Epidermal melanocyte (primary cell): ENCODE measurements at regions not wholly inside any gene's neighbourhood (a gene's known extent, or its start where the extent isn't known, plus 50 kb on each side); places are given as distances from the start of the nearest gene placed in this dataset.

ENCODE experiments used
- DNase-seq: peaks from one replicate; pipeline ENCODE4 v3.0.0; 2011; ENCODE audit warnings: low spot score; ENCODE audit not compliant: insufficient read length

DNA sequence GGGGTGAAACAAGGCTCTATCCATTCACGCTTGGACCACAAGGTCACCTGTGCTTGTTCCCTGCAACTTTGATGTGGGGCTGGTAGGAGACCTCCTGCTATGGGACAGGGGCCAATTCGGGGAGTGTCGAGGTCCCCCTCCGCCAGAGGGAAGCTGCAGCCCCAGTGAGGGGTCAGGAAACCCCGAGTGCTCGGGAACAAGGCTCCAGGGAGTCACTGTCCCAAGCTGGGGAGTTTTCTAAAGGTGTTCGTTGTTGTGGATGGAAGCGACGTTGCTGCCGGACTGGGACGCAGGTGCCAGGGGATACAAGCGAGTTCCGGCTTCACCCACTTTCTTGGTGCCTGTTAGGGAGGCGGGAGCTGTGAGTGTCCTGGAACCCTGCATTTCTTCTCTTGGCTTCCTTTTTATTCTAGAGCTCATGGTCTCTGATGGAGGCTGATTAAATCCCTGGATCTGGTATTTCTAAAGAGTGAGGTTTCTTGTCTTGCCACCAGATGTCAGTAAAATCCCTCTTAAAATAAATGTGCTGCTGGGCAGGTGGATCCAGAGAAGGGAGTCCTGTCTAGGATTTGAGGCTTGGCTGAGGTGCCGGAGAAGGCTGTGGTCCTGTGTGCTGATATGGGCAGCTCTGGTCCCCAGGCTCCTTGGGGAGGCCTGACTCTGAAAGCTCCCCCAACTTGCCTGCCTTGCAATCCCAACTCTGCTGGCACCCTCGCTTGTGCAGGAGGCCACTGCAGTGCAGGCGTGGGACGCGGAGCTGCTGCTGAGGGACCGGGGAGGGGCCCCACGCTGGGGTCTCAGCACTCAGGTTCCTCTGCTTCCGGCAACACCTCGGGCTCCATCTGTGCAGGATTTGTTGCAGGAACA is 153.9 kb downstream of the TEX29 start:
- peak; percentile 79 for DNase-seq

DNA sequence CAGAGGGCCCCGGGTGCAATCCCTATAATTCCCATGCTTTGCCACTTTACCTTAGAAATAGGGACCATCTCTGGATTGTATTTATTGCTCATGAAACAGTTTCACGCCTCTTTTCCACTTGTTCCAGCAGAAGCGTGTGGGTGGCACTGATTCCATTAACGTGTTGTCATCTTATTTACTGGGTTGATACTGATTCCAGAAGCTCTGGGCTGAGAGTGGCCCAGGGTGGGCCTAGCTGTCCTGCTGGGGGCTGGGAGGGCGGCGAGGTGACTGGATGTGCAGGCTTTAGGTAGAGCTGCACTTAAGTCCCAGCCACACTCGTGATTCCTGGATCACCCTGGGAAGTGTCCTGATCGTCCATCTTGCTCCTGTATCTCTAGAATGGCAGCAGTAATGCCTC is 155.0 kb downstream of the TEX29 start:
- DNase-seq = no peak

DNA sequence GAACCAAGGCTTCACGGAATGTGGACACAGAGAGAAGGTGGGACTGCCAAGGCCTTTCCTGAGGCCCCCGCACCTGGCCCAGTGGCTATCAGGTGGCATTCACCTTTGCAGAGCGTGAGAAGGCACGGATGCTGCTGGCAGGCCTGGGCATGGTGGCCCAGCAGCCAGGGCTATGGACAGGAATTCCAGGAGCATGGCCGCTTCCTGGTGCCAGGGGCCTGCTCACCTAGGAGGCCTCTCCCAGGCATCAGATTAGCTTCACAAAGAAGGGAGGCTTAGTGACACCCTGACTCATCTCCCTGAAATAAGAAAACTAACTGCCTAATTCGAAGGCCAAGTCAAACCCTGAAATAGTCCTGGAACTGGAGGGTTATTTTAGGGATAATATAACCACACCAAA is 155.8 kb downstream of the TEX29 start:
- no peak for DNase-seq

DNA sequence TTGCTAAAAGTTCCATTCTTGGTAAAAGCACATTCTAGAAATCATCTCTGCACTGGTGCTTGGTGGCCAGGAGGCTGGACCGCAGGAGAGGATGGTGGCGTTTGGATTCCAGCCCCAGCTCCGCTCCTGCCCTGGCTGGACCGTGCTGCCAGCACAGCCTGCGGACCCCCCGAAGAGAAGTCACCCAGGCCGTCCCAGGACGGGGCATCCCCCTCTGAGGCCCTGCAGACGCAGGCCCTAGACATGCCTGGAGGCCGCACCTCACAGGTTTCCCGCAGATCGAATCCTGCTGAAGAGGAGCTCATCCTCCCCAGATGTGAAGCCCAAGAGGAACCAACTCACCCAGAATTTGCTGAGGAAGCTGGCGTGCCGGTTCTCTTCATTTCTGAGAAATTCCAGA is 159.0 kb downstream of the TEX29 start:
- no peak for DNase-seq

DNA sequence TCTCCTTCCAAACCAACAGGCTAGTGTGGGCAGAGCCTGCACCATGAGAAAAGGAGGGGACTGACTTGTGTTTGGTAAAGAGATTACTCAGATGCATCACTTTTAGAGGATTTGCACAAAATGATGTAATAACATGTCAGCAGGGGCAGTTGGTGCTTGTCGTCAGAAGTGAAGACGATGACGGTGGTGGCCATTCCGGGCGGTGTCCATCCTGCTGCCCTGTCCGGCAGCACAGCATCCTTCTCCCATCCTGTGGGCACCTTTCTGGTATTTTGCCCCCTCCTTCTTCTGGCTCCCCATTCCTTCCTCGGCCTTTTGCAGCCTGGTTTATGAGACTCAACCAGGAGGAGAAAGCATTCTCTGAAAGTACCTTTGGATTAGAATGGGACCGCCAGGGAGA is 160.1 kb downstream of the TEX29 start:
- no peak for DNase-seq

DNA sequence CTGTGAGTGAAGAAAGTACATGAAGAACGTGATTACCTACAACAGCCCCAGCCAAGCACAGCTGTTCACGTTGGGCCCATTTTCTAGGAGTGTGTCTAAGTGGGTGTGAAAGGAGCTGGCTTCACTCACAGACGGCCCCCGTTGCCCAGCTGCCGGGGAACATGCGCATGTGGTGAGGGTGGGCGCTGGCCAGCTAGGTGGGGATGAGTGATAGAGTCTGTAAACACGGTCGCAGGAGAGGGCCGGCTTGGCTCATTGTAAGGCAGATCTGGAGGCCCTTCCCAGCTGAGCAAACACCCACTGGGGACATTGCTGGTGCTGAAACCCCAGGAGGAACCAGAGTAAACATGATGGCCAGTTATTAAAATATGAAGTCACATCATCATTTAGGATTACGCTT is 160.5 kb downstream of the TEX29 start:
- DNase-seq = no peak

DNA sequence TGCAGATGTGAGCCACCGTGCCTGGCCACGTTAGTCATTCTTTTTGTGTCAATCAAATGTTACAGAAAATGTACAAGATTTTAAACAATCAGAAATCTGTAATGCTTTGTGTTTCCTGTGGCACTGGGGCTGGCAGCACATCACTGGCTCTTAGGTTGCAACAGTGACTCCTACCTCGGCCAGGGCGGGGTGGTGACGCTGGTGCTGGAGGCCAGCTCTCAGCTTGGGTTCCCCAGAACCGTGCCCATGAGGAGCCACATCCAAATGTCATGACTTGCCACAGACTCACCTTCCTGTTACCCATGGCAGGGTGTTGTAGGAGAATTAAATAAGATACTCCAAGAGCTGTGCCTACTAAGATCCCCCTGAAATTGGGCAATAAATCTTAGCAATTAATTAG is 161.7 kb downstream of the TEX29 start:
- DNase-seq = no peak

DNA sequence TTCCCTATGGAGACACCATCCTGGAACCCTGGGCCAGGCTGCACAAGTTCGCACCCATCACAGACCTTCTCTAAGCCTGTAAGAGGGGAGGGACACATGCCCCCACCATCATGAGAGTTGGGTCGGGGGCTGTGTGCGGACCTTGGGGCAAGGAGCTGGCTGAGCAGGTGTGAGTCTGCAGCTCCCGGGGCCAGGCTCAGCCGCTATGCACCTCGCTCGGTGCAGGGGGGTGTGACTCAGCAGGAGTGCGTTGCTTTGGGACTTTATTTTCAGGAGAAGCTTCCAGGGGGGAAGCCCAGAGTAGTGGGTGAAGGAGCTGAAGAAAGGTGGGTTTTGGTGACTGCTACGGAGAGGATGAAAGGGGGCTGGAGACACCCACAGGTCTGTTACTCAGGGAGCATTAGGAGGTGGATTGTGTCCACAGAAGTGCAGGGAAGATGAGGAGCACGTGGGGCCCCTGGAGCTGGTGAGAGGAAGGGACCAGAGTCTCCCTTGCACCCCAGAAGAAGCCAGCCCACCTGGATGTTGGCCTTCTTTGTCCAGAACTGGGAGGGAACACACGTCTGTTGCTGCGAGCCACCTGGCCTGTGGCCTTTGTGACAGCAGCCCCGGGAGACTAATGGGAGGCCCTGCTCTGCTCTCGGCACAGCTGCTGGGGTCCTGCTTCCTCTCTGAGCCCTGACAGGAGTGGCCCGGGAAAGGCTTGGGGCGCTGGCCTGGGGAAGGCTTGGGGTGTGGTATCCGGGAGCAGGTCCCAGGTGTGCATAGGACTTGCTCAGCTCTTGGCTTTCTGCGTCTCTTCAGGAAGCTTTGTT is 162.6 kb downstream of the TEX29 start:
- no peak for DNase-seq

DNA sequence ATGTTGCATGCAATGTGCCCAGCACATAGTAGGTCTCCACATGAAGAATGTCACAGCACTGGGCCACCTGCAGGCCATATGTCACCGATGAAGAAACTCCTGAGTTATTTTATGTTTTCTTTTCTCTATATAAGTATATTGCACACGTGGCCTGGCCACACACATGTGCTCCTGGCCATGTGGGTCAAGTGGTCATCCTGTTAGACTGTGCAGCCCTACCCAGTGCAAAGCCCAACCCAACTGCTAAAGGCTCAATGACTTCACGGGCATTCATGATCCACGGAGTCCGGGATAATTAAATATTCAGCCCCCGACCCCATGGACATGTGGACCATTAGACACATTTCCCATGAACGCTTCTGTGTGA is 163.2 kb downstream of the TEX29 start:
- no peak for DNase-seq

DNA sequence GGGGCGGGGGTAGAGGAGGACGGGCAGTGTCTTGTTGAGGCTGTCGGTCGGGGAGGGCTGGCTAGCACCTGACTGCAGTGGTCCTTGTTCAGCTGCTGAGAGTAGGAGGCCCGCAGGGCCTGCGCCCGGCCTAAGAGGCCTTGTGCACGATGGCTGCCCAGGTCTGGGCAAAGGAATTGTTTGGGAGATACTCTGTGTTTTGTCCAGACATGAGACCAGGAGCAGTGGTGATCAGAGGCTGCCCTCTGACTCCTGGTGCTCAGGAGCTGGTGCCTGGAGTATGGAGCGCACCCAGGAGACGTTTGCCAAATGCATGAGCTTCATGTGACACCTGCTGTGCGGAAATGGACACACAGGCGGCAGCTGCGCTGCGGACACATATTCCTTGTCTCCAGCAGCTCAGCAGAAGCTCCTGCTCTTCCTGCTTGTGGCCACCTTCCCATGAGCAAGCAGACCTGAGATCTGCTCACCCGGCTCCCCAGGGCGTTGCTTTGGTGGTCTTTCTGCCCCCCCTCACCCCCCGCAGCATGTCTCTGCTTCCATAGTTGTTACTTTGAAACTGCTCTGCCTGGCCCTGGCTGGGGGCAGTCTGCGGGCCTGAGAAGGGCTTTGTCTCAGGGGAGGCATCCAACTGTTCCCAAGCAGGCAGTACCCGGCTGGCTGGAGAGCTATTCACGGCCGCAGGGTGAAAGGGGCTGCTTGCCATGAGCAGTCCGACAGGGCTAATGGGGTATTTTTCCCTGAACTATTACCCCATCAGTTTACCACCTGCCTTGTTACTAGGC is 163.9 kb downstream of the TEX29 start:
- DNase-seq = no peak

DNA sequence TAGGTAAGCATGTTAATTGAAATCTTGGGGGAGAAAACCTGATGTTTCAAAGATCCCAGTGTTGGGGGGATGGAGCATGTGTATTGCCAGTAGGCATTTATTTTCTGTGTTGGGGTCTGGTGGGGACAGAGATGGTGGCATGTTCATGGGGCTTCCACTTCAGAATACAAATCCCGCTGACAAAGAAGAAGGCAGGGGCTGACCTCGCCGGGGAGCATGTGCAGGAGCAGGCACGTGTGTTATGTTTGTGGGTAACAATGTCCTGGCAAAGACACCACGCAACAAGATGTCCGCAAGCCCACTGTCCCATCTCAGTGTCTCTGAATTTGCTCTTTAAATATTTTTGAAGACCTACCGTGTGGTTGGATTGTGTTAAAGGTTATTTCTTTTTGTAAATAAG is 164.5 kb downstream of the TEX29 start:
- no peak for DNase-seq

DNA sequence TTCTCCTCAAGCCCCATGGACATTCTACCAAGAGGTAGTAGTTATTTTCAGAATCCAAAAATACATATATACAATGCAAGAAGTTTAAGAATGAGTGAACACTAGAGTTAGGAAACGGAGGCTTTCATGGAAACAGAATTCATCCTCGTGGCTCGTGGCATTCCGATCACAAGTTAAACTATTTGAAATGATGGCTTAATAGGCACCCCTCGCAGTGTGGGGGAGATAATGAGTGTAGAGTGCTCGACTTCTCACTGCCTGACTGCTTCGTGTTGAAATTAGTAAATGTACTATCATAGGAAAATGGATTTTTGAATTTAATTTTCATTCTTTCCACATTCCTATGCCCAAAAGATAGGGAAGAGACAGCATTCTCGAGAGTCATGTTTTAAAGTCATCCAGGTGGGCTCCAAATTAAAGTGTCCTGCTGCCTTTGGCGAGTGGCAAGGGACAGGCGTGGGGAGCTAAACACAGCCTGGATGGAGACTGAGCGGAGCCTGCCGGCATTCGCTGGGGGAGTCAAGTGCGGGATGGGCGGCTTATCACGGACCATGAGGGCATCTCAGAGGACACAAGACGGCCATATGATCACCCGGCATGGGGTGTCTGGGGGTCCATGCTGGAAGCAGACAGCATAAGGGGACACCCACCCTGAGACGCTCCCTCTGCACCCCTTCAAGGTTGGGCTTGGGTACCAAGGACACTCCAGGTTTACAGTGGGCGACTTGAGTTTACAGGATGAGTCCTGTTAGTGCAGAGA is 165.2 kb downstream of the TEX29 start:
- no peak for DNase-seq

DNA sequence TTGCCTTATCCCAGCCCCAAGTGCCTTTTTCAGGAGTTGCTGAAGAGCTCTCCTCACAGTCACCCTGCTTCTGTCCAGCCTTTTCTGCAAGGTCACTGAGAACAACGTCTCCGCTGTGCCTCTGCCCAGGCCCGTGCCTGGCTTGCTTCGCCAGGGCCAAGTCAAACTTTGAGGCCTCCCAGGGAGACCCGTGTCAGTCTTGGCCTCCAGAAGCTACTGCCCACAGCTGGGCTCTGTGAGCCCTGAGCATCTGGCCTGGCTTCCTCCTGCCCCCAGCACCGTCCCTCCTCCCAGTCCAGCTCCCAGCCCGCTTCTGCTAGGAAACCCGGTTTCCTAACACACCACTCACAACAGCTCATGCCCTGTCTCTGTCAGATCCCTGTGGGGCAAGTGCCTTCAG is 165.9 kb downstream of the TEX29 start:
- no peak for DNase-seq

DNA sequence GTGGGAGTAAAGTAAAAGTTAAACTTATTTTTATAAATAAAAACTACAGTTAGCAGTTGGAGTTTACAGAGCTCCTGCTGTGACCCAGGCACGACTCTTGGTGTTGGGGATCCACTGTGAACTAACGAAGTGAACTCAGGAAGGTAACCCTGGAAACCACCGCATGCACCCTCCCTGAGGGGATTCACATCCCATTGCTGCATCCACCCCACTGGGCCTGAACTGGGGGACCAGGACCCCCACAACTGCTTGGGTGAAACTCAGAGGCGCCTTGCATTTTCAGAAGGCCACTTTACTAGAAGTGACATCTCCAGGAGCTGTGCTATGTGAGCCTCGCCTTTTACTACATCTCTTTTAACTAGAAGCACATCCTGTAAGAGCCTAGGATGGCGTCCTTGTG is 166.4 kb downstream of the TEX29 start:
- DNase-seq = no peak

DNA sequence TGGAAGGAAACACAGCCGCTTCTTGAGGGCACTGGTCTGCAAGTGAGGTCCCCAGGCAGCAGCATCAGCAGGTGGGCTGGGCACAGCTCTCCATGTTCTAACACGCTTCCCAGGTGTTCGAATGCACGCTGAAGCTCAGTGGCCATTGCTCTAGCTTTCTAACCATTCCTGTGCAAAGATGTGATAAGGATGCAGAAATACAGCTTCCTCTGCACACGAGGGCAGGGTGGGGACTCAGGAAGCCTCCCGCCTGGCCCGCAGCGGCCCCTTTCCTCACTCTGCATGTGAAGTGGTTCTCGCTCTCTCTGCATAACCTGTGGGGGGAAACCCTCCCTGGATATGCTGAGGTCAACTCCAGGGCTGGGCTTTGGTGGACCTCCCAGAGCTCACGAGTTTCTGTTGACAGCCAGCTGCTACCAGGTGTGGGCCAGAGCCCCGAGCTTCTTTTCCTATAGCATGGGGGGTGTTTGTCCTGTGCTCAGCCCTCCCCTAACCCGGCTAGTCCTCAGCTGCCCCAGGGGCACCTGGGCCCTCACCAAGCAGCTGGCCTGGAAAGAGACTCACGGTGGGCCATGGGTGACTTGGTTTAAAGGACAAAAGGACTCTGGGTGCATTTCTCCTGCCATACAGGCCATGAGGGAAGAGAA is 168.2 kb downstream of the TEX29 start:
- no peak for DNase-seq

DNA sequence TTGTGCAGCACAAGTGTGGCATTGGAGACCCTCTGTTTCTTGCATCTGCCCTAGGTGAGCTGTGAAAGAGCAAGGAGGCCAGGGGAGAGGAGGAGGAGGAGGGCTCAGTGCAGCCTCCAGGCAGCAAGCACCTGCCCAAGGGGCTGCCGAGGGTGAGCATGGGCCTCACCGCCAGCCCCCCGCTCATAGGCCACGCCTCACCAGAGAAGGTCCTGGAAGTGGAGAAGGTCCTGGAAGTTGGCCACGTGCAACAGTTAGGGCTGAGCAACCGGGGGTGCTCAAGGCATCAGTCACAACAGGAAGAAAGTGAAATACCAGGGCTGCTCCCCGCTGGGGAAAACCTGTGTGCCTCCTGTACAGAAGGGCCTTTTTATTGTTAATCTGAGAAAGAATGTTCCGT is 168.9 kb downstream of the TEX29 start:
- no peak for DNase-seq

DNA sequence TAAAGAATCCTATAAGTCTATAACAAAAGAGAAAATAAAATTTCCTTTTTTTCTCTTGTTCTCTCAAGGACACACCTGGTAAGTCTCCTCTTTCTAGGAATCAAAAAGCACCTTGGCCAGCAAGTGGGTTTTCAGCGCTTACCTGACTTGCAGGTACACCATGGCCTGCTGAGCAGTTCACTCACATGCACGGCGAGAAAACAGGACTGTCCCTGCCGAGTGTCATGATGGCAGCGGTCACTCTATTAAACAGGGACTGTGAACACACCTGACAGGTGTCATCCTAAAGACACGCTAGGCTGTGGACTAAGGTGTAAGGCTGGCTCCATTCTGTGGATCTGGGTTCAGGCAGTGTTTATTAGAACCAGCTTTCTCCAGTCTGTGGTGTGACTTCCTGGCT is 170.2 kb downstream of the TEX29 start:
- DNase-seq = no peak

DNA sequence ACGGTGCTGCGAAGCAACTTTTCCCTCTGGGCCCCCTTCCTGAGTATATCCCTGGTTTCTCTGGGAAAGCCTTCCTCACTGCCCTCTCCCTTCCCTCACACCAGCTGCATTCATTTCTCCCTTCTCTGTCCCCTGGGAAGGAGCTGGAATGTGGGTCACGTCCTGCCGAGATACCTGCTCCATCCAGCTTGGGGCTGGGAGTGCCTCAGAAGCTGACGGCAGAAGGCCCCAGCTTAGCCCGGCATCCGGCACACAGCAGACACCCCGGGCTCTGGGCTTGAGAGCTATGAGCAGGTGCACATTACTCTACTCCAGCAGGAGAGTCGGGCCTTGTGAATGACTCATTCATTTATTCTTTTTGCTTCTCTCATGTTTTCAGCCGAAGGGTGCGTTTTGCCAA is 170.6 kb downstream of the TEX29 start:
- DNase-seq = no peak

DNA sequence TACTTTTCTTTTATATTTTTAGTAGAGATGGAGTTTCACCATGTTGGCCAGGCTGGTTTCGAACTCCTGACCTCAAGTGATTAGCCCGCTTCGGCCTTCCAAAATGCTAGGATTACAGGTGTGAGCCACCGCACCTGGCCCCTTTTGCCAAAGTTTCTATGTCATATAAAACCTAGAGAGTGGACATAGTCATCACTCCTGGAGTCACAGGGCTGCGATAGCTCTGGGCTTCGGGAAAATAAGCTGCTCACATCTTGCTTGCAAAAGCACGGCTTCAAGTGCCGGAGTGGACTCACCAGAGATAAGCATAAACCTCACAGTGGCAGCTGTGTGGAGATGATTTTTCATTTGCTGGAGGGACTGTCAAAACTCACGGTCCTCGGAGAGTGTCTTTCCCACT is 171.2 kb downstream of the TEX29 start:
- DNase-seq = no peak

DNA sequence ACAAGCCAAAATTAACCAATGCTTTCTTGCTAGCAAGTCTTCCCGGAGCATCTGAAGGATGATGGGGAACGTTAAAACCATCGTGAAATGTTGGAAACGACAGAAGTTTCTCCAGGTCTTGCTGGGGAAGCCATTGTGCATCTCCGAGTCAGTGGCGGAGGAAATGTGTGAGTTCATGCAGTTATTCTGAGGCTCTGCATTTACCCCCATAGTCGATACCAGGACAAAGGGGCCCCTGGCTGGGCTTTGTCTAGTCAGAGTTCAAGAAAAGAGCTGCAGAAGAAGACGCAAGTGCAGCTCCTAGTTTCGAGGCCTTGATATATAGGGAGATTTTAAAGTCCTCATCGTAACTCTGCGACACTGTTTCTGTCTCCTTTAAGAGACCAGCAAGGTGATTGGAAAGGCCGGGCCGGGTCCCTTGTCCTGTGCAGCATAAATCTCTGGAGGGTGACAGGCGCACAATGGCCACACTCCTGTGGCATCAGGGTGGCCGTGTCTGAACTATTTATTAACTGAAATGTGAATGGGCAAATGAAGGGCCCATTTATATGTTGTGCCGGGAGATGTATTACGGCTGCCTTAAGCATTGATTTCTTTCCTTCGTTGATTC is 172.0 kb downstream of the TEX29 start:
- no peak for DNase-seq
